Kidney (tissue), 13 donors: ENCODE measurements at regions not wholly inside any gene's neighbourhood (a gene's known extent, or its start where the extent isn't known, plus 50 kb on each side); places are given as distances from the start of the nearest gene placed in this dataset.

Experiments used
- DNase-seq, 5 donors: peaks; one replicate each; pipeline ENCODE4 v3.0.0-alpha.2; 2013 to 2020
- FAIRE-seq: peaks from 2 replicates; lab custom pipeline; 2012; peaks lifted over from hg19 to GRCh38; lab: Jason Lieb, UNC
- H3K27ac ChIP-seq, 2 donors: one replicate each; pipeline ENCODE4 v1.7.0; 2013; ENCODE audit warnings: low read depth in 2 of 2, low read length in 2 of 2, inconsistent platforms in 1 of 2
- H3K27me3 ChIP-seq: one replicate; pipeline ENCODE4 v1.7.1; 2013; ENCODE audit warnings: low read length, inconsistent platforms; ENCODE audit not compliant: control insufficient read depth, insufficient read depth
- H3K36me3 ChIP-seq, 3 donors: one replicate each; pipeline versions ENCODE4 v1.7.0 to v1.7.1; 2013; ENCODE audit warnings: low read length in 3 of 3, control low read depth in 1 of 3, inconsistent platforms in 1 of 3; ENCODE audit not compliant: insufficient read depth in 3 of 3, control insufficient read depth in 2 of 3
- H3K4me1 ChIP-seq, 3 donors: one replicate each; pipeline versions ENCODE4 v1.7.0 to v1.7.1; 2013; ENCODE audit warnings: low read length in 3 of 3, inconsistent platforms in 1 of 3, low read depth in 1 of 3; ENCODE audit not compliant: control insufficient read depth in 2 of 3, insufficient read depth in 2 of 3
- H3K4me3 ChIP-seq, 3 donors: one replicate each; pipeline versions ENCODE4 v1.7.0 to v1.8.1; 2013; ENCODE audit warnings: low read length in 3 of 3, control low read depth in 1 of 3, inconsistent platforms in 1 of 3
- H3K9ac ChIP-seq, 3 donors: one replicate each; pipeline versions ENCODE4 v1.7.0 to v1.7.1; 2013; ENCODE audit warnings: low read length in 3 of 3, control low read depth in 1 of 3, inconsistent platforms in 1 of 3
- H3K9me3 ChIP-seq, 3 donors: one replicate each; pipeline versions ENCODE4 v1.7.0 to v1.7.1; 2013; ENCODE audit warnings: low read length in 3 of 3, control low read depth in 1 of 3, inconsistent platforms in 1 of 3; ENCODE audit not compliant: control insufficient read depth in 2 of 3, insufficient read depth in 1 of 3
- intact Hi-C: fragments of 100-400 bp; cut with DNase I; formaldehyde crosslinking; loops from one replicate; pipeline ENCODE4 v1.11.1; 2022
- TF ChIP-seq, protein P1 (sequence below): IDR thresholded peaks from 3 replicates; pipeline ENCODE4 v1.5.1; 2012; ENCODE audit warnings: mild to moderate bottlenecking, moderate library complexity, borderline replicate concordance; ENCODE audit not compliant: insufficient read depth; ENCODE audit errors: extremely low read depth
- donor health status: control.
- donor health status: control.
- donor health status: control.
- donor health status: control.
- donor health status: control.
- donor health status: DM: yes; HTN: yes; CAD: no.
- donor health status: Normal renal cell carcinoma (clear cell type).

DNA sequence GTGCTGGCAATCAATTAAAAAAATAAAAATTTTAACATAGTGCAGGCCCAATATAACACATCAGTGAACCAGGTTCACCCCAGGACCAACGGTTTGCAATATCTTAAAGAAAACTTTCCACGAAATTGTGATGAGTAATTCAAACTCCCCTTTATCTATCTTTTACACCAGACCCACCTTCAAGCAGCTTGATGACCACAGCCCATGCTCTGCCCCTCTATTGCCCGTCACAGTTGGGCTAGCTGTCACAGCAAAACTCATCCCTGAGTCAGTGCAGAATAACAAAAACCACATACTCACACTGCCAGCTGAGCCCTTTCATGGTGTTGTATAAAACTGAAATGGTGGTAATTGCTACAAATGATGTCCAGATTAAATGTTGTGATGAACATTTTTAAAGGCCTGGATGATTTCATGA lies 112.5 kb upstream of the CREB1 start:
- DNase-seq (peak in 1 of 5 donors; percentile 38), FAIRE-seq (no peak)
- no peak overlapping the region for H3K9ac ChIP-seq
- H3K4me1 ChIP-seq: no peaks in the 10 kb centered on the region
- no peak overlapping the region for H3K27ac ChIP-seq
- TF ChIP-seq, protein P1, sequence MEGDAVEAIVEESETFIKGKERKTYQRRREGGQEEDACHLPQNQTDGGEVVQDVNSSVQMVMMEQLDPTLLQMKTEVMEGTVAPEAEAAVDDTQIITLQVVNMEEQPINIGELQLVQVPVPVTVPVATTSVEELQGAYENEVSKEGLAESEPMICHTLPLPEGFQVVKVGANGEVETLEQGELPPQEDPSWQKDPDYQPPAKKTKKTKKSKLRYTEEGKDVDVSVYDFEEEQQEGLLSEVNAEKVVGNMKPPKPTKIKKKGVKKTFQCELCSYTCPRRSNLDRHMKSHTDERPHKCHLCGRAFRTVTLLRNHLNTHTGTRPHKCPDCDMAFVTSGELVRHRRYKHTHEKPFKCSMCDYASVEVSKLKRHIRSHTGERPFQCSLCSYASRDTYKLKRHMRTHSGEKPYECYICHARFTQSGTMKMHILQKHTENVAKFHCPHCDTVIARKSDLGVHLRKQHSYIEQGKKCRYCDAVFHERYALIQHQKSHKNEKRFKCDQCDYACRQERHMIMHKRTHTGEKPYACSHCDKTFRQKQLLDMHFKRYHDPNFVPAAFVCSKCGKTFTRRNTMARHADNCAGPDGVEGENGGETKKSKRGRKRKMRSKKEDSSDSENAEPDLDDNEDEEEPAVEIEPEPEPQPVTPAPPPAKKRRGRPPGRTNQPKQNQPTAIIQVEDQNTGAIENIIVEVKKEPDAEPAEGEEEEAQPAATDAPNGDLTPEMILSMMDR: no peak
- intact Hi-C loops: no loop called here
- no peaks in the 10 kb centered on the region for H3K27me3 ChIP-seq
- H3K9me3 ChIP-seq: no peaks in the 10 kb centered on the region
- H3K36me3 ChIP-seq: no peaks in the 10 kb centered on the region
- H3K4me3 ChIP-seq: no peak overlapping the region

GRCh38 chr2:207418419-207418818 lies 111.3 kb upstream of the CREB1 start:
- TF ChIP-seq, protein P1: no peak
- intact Hi-C loops: no loop called here
- DNase-seq: no peak
- Histone ChIP-seq H3K36me3 (no peaks in the 10 kb centered on the region), H3K9me3 (no peaks in the 10 kb centered on the region), H3K27ac (no peak overlapping the region), H3K4me3 (no peak overlapping the region), H3K9ac (no peak overlapping the region), H3K27me3 (no peaks in the 10 kb centered on the region), H3K4me1 (no peaks in the 10 kb centered on the region)
- no peak for FAIRE-seq

DNA sequence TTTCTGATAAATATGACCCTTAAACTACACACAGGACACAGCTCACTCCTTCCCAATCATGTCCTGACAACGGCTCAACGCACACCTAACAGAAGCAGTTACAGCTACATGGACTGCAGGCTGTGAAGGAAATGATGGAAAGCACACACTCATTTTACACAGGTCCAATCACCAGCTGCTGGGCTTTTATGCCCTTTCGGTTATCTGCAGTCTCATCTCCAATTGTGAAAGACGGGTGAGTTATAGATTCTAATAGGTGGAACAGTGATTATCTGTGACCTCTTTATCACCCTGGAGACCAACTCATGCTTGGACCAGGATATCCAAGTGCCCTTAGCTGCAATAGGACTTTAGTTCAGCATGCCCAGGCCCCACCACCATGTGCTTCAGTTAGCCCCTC lies 110.4 kb upstream of the CREB1 start:
- Histone ChIP-seq H3K36me3 (no peaks in the 10 kb centered on the region), H3K9ac (no peak overlapping the region), H3K4me1 (no peaks in the 10 kb centered on the region), H3K27ac (no peak overlapping the region), H3K4me3 (no peak overlapping the region), H3K27me3 (no peaks in the 10 kb centered on the region), H3K9me3 (no peaks in the 10 kb centered on the region)
- FAIRE-seq: no peak
- DNase-seq: no peak
- TF ChIP-seq, protein P1: no peak
- intact Hi-C loops: no loop called here

DNA sequence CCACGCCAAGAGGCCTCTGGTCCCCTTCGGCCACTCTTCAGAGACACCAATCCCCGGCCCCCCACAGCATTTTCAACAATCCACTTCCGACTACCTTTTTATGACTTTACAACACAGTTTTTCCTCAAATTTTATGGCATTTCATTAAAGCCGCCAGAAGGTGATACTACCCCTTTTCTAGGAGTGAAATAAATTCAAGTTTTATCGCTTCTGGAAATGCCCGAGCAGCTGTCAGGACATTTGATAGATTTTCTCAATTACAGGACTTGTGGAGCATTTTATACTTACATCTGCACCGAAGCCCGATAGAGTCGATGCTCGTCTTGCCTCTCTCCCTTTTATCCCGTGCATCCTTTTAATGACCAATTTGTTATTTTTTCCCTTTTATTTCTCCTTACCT lies 108.1 kb upstream of the CREB1 start:
- DNase-seq (peak in 4 of 5 donors; percentile 70 to 94 (median 82)), FAIRE-seq (no peak)
- Histone ChIP-seq H3K27ac (no peak overlapping the region), H3K9ac (no peak overlapping the region), H3K36me3 (no peaks in the 10 kb centered on the region), H3K9me3 (no peaks in the 10 kb centered on the region), H3K4me3 (no peak overlapping the region), H3K27me3 (no peaks in the 10 kb centered on the region), H3K4me1 (no peaks in the 10 kb centered on the region)
- TF ChIP-seq, protein P1: no peak
- intact Hi-C loops: no loop called here
